Endothelial cell of umbilical vein (primary cell): ENCODE measurements at regions not wholly inside any gene's neighbourhood (a gene's known extent, or its start where the extent isn't known, plus 50 kb on each side); places are given as distances from the start of the nearest gene placed in this dataset.

Experiments used
- BruUV-seq: library from RNA; stranded (reverse); fragments of 400-500 nt; replicated peaks from 2 replicates; lab custom pipeline; 2021; lab: Mats Ljungman, UMichigan
- CTCF ChIA-PET: fragments of 300-600, 350-600 bp; sonication (Branson Sonifier 250); formaldehyde crosslinking; loops from one replicate; lab custom pipeline; 2021; ENCODE audit warnings: antibody characterized with exemption, inconsistent platforms; lab: Charles Lee
- POLR2A ChIA-PET: fragments of 300-600, 350-600 bp; sonication (Branson Sonifier 250); formaldehyde crosslinking; loops from one replicate; lab custom pipeline; 2021; ENCODE audit warnings: antibody characterized with exemption, inconsistent platforms; lab: Charles Lee
- DNase-seq: peaks from one replicate; pipeline ENCODE4 v3.0.0-alpha.2; 2011; ENCODE audit warnings: low read depth, low spot score
- FAIRE-seq: peaks from 2 replicates; lab custom pipeline; 2011; peaks lifted over from hg19 to GRCh38; lab: Jason Lieb, UNC
- H2AFZ ChIP-seq: 2 replicates; pipeline ENCODE4 v1.6.0; 2012; ENCODE audit warnings: low read depth, low read length, control low read depth, inconsistent platforms
- H3K27ac ChIP-seq: 2 replicates; pipeline ENCODE4 v1.5.1; 2011; ENCODE audit warnings: low read depth, mild to moderate bottlenecking, control low read depth, low read length, moderate library complexity; ENCODE audit not compliant: insufficient read depth
- H3K27me3 ChIP-seq, 2 experiments: 2 replicates each; pipeline versions ENCODE4 v1.6.0 to v1.6.1; 2011; ENCODE audit warnings: low read length in 2 of 2, mixed read lengths in 1 of 2; ENCODE audit not compliant: control insufficient read depth in 2 of 2, insufficient read depth in 2 of 2
- H3K36me3 ChIP-seq, 2 experiments: 2 replicates in 1 of 2; 3 replicates in 1 of 2; pipeline ENCODE4 v1.5.1; 2011; ENCODE audit warnings: low read length in 2 of 2, mild to moderate bottlenecking in 1 of 2, moderate library complexity in 1 of 2; ENCODE audit not compliant: control insufficient read depth in 2 of 2, insufficient read depth in 2 of 2; ENCODE audit errors: extremely low read depth in 1 of 2
- H3K4me1 ChIP-seq: 3 replicates; pipeline ENCODE4 v1.5.1; 2011; ENCODE audit warnings: mild to moderate bottlenecking, low read length; ENCODE audit not compliant: control insufficient read depth, insufficient read depth; ENCODE audit errors: extremely low read depth
- H3K4me2 ChIP-seq: 2 replicates; pipeline ENCODE4 v1.6.1; 2011; ENCODE audit warnings: low read length, control low read depth, mixed read lengths; ENCODE audit not compliant: insufficient read depth
- H3K4me3 ChIP-seq, 3 experiments: fragments of 200-600 bp in 1 of 3; sonication (generic), shearing (Covaris generic) in 1 of 3; replicated peaks in 1 of 3; 2 replicates each; pipeline ENCODE4 v1.5.1; 2011 to 2016; ENCODE audit warnings: control low read depth in 3 of 3, low read length in 3 of 3, mild to moderate bottlenecking in 2 of 3, inconsistent platforms in 1 of 3, low read depth in 1 of 3, moderate library complexity in 1 of 3; ENCODE audit not compliant: insufficient read depth in 1 of 3
- H3K79me2 ChIP-seq: 2 replicates; pipeline ENCODE4 v1.6.0; 2012; ENCODE audit warnings: low read length, inconsistent platforms; ENCODE audit not compliant: control insufficient read depth, insufficient read depth
- H3K9ac ChIP-seq: replicated peaks from 2 replicates; pipeline ENCODE3; 2011; ENCODE audit warnings: low read length, control low read depth; ENCODE audit not compliant: insufficient read depth; ENCODE audit errors: extremely low read depth
- H3K9me1 ChIP-seq: replicated peaks from 3 replicates; pipeline ENCODE4 v1.6.0; 2011; ENCODE audit warnings: mild to moderate bottlenecking, low read length; ENCODE audit not compliant: control insufficient read depth, insufficient read depth; ENCODE audit errors: extremely low read depth
- H3K9me3 ChIP-seq: replicated peaks from 2 replicates; pipeline ENCODE4 v1.5.1; 2012; ENCODE audit warnings: low read length, inconsistent platforms; ENCODE audit not compliant: control insufficient read depth, insufficient read depth
- H4K20me1 ChIP-seq: replicated peaks from 2 replicates; pipeline ENCODE3; 2011; ENCODE audit warnings: mild to moderate bottlenecking, low read length; ENCODE audit not compliant: control insufficient read depth, insufficient read depth; ENCODE audit errors: extremely low read depth
- EZH2 ChIP-seq: IDR thresholded peaks from 2 replicates; pipeline ENCODE4 v1.6.1; 2012; ENCODE audit warnings: borderline replicate concordance, low read depth, mild to moderate bottlenecking, moderate library complexity, low read length, inconsistent platforms; ENCODE audit not compliant: severe bottlenecking
- FOS ChIP-seq: IDR thresholded peaks from 2 replicates; pipeline ENCODE4 v1.6.1; 2011; ENCODE audit warnings: mild to moderate bottlenecking, low read length, moderate library complexity, borderline replicate concordance; ENCODE audit not compliant: insufficient read depth
- GATA2 ChIP-seq: IDR thresholded peaks from 2 replicates; pipeline ENCODE4 v1.7.0; 2011; ENCODE audit warnings: low read depth, mild to moderate bottlenecking, moderate library complexity, mixed read lengths, low read length; ENCODE audit not compliant: insufficient read length, insufficient read depth
- JUN ChIP-seq: IDR thresholded peaks from 2 replicates; pipeline ENCODE4 v1.6.1; 2011; ENCODE audit warnings: borderline replicate concordance, low read depth; ENCODE audit not compliant: insufficient read length, insufficient read depth
- MYC ChIP-seq: IDR thresholded peaks from one replicate; pipeline ENCODE4 v1.6.1; 2011; ENCODE audit warnings: mild to moderate bottlenecking, low read depth, low read length
- POLR2A ChIP-seq: IDR thresholded peaks from 2 replicates; pipeline ENCODE4 v1.6.1; 2012; ENCODE audit warnings: low read depth, mild to moderate bottlenecking, control low read depth, low read length
- POLR2AphosphoS5 ChIP-seq: IDR thresholded peaks from 2 replicates; pipeline ENCODE4 v1.6.1; 2012; ENCODE audit warnings: low read depth, mild to moderate bottlenecking, control low read depth, low read length, moderate library complexity; ENCODE audit not compliant: insufficient read depth
- dilution Hi-C: fragments of 300-500 bp; cut with MboI; formaldehyde crosslinking; loops from one replicate; pipeline ENCODE4 v1.15.0; 2019; ENCODE audit warnings: low sequenced_read_pairs; ENCODE audit not compliant: extremely low pct_ligation_motif_present
- intact Hi-C: fragments of 100-400 bp; cut with micrococcal nuclease; formaldehyde crosslinking; loops from one replicate; pipeline ENCODE4 v1.10.0; 2022
- TF ChIP-seq, protein P1 (sequence below), 2 donors: IDR thresholded peaks; 1 replicate in 1 of 2; 2 replicates in 1 of 2; pipeline ENCODE4 v1.5.1; 2011; ENCODE audit warnings: low read length in 2 of 2, mild to moderate bottlenecking in 2 of 2, moderate library complexity in 2 of 2, control low read depth in 1 of 2, inconsistent platforms in 1 of 2, low read depth in 1 of 2; ENCODE audit not compliant: insufficient read depth in 1 of 2; ENCODE audit errors: extremely low read depth in 1 of 2
- TF ChIP-seq, protein P2 (sequence below): IDR thresholded peaks from 2 replicates; pipeline ENCODE4 v1.6.1; 2011; ENCODE audit not compliant: insufficient read depth, insufficient read length

DNA sequence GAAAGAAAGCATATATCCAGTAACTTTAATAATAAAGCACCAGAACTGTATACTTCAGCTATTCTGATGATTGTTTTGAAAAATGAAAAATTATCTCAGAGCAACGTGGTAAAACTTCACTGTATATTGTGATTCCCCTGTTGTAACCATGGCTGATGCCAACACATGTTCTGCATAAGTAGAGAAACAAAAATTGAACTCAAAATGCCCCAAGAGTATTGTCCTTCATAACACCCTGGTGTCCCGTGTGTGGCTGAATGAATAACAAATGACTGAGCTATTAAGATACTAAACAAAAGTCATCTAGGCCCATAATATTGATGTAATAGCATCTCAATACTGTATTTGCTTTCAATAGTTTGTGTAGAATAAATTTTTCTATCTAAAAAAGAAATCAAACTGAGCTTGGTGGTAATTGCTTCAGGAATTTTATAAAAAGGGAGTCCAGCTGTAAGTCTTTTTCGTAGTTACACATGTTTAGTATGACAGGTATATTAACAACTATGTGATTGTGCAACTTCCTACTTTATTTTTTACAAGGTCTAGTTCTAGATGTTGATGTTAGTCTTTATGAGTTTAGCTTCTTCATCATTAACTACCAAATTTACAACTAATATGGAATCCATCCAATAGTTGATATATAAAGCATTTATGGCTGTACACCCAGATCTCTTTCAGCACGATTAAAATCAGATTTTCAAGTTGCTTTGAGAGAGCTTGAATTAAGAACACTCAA is 623.8 kb upstream of the AGTR1 start:
- no peak overlapping the region for H3K4me2 ChIP-seq
- POLR2A ChIA-PET = no interaction called here
- H3K9me3 ChIP-seq = no peaks in the 10 kb centered on the region
- H4K20me1 ChIP-seq = no peaks in the 10 kb centered on the region
- dilution Hi-C loops = no loop called here
- TF ChIP-seq POLR2AphosphoS5 (no peak), GATA2 (no peak), MYC (no peak), EZH2 (no peak), POLR2A (no peak), FOS (no peak), JUN (no peak)
- TF ChIP-seq, protein P1, sequence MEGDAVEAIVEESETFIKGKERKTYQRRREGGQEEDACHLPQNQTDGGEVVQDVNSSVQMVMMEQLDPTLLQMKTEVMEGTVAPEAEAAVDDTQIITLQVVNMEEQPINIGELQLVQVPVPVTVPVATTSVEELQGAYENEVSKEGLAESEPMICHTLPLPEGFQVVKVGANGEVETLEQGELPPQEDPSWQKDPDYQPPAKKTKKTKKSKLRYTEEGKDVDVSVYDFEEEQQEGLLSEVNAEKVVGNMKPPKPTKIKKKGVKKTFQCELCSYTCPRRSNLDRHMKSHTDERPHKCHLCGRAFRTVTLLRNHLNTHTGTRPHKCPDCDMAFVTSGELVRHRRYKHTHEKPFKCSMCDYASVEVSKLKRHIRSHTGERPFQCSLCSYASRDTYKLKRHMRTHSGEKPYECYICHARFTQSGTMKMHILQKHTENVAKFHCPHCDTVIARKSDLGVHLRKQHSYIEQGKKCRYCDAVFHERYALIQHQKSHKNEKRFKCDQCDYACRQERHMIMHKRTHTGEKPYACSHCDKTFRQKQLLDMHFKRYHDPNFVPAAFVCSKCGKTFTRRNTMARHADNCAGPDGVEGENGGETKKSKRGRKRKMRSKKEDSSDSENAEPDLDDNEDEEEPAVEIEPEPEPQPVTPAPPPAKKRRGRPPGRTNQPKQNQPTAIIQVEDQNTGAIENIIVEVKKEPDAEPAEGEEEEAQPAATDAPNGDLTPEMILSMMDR (IDR thresholded peaks at IDR 0.05; ENCODE audit: extremely low read depth in 1 of 2, insufficient read depth in 1 of 2, low read depth in 1 of 2, low read length in 2 of 2) = no peak
- TF ChIP-seq, protein P2, sequence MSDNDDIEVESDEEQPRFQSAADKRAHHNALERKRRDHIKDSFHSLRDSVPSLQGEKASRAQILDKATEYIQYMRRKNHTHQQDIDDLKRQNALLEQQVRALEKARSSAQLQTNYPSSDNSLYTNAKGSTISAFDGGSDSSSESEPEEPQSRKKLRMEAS = no peak
- H3K9me1 ChIP-seq = no peaks in the 10 kb centered on the region
- no peaks in the 10 kb centered on the region for H3K4me1 ChIP-seq
- CTCF ChIA-PET = interaction anchor here (0.9 to 3.8 kb wide), 10 partner anchors 9 to 1256 kb away, joined by 3 to 22 read pairs (median 4); no protein-coding TSS in a partner anchor
- no peak for FAIRE-seq
- H3K27me3 ChIP-seq = no peaks in the 10 kb centered on the region
- H3K9ac ChIP-seq = no peak overlapping the region
- H3K4me3 ChIP-seq = no peak overlapping the region
- no peak overlapping the region for H3K27ac ChIP-seq
- H3K36me3 ChIP-seq = no peaks in the 10 kb centered on the region
- no TSS peak for BruUV-seq
- DNase-seq = no peak
- no peak overlapping the region for H2AFZ ChIP-seq
- no peaks in the 10 kb centered on the region for H3K79me2 ChIP-seq
- intact Hi-C loops = no loop called here
